GM23338 (cell line): ENCODE measurements at regions not wholly inside any gene's neighbourhood (a gene's known extent, or its start where the extent isn't known, plus 50 kb on each side); places are given as distances from the start of the nearest gene placed in this dataset.

Experiments
- EZH2 ChIP-seq: fragments of 200-600 bp; sonication (generic); IDR thresholded peaks from one replicate; pipeline ENCODE4 v1.8.0; 2017; ENCODE audit warnings: antibody characterized with exemption, mild to moderate bottlenecking, low read depth; ENCODE audit not compliant: unreplicated experiment
- EZH2phosphoT487 ChIP-seq: fragments of 200-600 bp; sonication (generic); IDR thresholded peaks from one replicate; pipeline ENCODE4 v1.8.1; 2018; ENCODE audit warnings: antibody characterized with exemption; ENCODE audit not compliant: unreplicated experiment
- NANOG ChIP-seq: IDR thresholded peaks from 2 replicates; pipeline ENCODE4 v1.6.1; 2016; ENCODE audit warnings: antibody characterized with exemption, borderline replicate concordance
- POLR2AphosphoS5 ChIP-seq: IDR thresholded peaks from 2 replicates; pipeline ENCODE4 v1.6.1; 2016; ENCODE audit warnings: antibody characterized with exemption, low read depth
- REST ChIP-seq: IDR thresholded peaks from one replicate; pipeline ENCODE4 v1.6.1; 2018; ENCODE audit warnings: antibody characterized with exemption; ENCODE audit not compliant: unreplicated experiment
- STAT1 ChIP-seq: IDR thresholded peaks from one replicate; pipeline ENCODE4 v1.6.1; 2016; ENCODE audit warnings: antibody characterized with exemption; ENCODE audit not compliant: unreplicated experiment
- ZNF114 ChIP-seq: fragments of 250-450 bp; sonication (Bioruptor Pico); IDR thresholded peaks from 2 replicates; pipeline ENCODE4 v1.5.0; 2020; ENCODE audit warnings: mild to moderate bottlenecking, moderate library complexity
- ZNF331 ChIP-seq: fragments of 250-450 bp; sonication (Bioruptor Pico); IDR thresholded peaks from 2 replicates; pipeline ENCODE4 v1.5.0; 2020; ENCODE audit warnings: low read depth, mild to moderate bottlenecking, moderate library complexity
- TF ChIP-seq, protein P1 (sequence below): fragments of 250-450 bp; sonication (Bioruptor Pico); IDR thresholded peaks from 2 replicates; pipeline ENCODE4 v1.5.0; 2020; ENCODE audit warnings: mild to moderate bottlenecking, moderate library complexity
- TF ChIP-seq, protein P2 (sequence below), 2 experiments: fragments of 200-600 bp in 1 of 2; sonication (generic) in 1 of 2; conservative IDR thresholded peaks; 2 replicates each; pipeline versions ENCODE4 v1.5.1 to v1.6.1; 2016 to 2017; ENCODE audit warnings: antibody characterized with exemption in 2 of 2, low read depth in 2 of 2, mild to moderate bottlenecking in 2 of 2, moderate library complexity in 1 of 2

- TF ChIP-seq, protein P1, sequence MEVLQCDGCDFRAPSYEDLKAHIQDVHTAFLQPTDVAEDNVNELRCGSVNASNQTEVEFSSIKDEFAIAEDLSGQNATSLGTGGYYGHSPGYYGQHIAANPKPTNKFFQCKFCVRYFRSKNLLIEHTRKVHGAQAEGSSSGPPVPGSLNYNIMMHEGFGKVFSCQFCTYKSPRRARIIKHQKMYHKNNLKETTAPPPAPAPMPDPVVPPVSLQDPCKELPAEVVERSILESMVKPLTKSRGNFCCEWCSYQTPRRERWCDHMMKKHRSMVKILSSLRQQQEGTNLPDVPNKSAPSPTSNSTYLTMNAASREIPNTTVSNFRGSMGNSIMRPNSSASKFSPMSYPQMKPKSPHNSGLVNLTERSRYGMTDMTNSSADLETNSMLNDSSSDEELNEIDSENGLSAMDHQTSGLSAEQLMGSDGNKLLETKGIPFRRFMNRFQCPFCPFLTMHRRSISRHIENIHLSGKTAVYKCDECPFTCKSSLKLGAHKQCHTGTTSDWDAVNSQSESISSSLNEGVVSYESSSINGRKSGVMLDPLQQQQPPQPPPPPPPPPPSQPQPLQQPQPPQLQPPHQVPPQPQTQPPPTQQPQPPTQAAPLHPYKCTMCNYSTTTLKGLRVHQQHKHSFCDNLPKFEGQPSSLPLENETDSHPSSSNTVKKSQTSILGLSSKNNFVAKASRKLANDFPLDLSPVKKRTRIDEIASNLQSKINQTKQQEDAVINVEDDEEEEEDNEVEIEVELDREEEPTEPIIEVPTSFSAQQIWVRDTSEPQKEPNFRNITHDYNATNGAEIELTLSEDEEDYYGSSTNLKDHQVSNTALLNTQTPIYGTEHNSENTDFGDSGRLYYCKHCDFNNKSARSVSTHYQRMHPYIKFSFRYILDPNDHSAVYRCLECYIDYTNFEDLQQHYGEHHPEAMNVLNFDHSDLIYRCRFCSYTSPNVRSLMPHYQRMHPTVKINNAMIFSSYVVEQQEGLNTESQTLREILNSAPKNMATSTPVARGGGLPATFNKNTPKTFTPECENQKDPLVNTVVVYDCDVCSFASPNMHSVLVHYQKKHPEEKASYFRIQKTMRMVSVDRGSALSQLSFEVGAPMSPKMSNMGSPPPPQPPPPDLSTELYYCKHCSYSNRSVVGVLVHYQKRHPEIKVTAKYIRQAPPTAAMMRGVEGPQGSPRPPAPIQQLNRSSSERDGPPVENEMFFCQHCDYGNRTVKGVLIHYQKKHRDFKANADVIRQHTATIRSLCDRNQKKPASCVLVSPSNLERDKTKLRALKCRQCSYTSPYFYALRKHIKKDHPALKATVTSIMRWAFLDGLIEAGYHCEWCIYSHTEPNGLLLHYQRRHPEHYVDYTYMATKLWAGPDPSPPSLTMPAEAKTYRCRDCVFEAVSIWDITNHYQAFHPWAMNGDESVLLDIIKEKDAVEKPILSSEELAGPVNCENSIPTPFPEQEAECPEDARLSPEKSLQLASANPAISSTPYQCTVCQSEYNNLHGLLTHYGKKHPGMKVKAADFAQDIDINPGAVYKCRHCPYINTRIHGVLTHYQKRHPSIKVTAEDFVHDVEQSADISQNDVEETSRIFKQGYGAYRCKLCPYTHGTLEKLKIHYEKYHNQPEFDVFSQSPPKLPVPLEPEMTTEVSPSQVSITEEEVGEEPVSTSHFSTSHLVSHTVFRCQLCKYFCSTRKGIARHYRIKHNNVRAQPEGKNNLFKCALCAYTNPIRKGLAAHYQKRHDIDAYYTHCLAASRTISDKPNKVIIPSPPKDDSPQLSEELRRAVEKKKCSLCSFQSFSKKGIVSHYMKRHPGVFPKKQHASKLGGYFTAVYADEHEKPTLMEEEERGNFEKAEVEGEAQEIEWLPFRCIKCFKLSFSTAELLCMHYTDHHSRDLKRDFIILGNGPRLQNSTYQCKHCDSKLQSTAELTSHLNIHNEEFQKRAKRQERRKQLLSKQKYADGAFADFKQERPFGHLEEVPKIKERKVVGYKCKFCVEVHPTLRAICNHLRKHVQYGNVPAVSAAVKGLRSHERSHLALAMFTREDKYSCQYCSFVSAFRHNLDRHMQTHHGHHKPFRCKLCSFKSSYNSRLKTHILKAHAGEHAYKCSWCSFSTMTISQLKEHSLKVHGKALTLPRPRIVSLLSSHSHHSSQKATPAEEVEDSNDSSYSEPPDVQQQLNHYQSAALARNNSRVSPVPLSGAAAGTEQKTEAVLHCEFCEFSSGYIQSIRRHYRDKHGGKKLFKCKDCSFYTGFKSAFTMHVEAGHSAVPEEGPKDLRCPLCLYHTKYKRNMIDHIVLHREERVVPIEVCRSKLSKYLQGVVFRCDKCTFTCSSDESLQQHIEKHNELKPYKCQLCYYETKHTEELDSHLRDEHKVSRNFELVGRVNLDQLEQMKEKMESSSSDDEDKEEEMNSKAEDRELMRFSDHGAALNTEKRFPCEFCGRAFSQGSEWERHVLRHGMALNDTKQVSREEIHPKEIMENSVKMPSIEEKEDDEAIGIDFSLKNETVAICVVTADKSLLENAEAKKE (CRISPR knock-in tag), result no peak
- TF ChIP-seq, protein P2, sequence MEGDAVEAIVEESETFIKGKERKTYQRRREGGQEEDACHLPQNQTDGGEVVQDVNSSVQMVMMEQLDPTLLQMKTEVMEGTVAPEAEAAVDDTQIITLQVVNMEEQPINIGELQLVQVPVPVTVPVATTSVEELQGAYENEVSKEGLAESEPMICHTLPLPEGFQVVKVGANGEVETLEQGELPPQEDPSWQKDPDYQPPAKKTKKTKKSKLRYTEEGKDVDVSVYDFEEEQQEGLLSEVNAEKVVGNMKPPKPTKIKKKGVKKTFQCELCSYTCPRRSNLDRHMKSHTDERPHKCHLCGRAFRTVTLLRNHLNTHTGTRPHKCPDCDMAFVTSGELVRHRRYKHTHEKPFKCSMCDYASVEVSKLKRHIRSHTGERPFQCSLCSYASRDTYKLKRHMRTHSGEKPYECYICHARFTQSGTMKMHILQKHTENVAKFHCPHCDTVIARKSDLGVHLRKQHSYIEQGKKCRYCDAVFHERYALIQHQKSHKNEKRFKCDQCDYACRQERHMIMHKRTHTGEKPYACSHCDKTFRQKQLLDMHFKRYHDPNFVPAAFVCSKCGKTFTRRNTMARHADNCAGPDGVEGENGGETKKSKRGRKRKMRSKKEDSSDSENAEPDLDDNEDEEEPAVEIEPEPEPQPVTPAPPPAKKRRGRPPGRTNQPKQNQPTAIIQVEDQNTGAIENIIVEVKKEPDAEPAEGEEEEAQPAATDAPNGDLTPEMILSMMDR (conservative IDR thresholded peaks at IDR 0.05; ENCODE audit: low read depth in 2 of 2), result no peak
- TF ChIP-seq EZH2 (no peak), NANOG (no peak), POLR2AphosphoS5 (no peak), REST (no peak), EZH2phosphoT487 (no peak), STAT1 (no peak), ZNF114 (CRISPR knock-in tag) (no peak), ZNF331 (CRISPR knock-in tag) (no peak)
Observed at GRCh38 chr12:18946106-18946505, 183.4 kb upstream of the PLEKHA5 start (continued).
